ENCODE measurements at regions not wholly inside any gene's neighbourhood (a gene's known extent, or its start where the extent isn't known, plus 50 kb on each side); places are given as distances from the start of the nearest gene placed in this dataset.

DNA sequence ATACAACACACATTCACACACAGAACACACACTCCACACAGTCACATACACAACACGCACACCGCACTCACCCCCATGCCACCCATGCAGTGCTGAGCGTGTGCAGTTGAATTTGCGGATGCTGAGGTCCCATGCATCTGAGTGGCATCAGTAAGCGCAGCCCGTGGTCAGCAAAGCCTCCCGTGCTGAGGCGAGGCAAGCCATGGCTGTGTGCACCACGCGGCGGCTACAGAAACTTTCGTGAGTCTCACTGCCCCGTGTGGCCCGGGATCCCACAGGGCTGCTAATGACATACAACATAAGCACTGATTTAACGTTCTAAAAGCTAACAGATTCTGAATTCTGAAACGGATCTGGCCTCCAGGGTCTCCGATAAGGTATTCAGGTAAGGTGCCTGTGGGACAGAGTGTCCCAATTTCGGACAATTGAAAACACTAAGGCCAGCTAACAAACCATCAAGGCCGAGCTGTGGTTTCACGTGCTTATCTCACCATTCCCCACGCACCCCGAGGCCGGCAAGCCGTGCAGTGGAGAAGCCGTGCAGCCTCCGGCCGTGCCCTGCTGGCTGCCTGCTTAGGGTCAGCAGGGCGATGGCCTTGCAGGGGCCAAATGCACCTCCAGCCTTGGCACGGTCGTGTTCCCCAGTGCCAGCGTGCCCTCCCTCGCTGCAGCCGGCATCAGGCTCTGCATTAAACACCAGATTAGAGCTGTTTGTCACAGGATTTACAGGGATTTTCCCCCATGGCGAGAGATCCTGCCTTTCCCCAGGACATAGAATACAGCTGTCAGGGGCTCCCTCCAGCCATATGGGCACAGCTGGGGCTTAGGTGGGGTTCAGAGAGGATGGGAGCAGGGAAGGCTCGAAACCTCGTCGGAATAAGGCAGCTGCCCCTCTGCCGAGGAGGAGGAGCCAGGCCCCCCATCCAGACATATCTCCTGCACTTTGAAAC is 191.7 kb downstream of the C16orf95 start:
- no peak for DNase-seq (ENCODE audit: low read depth, low spot score)

DNA sequence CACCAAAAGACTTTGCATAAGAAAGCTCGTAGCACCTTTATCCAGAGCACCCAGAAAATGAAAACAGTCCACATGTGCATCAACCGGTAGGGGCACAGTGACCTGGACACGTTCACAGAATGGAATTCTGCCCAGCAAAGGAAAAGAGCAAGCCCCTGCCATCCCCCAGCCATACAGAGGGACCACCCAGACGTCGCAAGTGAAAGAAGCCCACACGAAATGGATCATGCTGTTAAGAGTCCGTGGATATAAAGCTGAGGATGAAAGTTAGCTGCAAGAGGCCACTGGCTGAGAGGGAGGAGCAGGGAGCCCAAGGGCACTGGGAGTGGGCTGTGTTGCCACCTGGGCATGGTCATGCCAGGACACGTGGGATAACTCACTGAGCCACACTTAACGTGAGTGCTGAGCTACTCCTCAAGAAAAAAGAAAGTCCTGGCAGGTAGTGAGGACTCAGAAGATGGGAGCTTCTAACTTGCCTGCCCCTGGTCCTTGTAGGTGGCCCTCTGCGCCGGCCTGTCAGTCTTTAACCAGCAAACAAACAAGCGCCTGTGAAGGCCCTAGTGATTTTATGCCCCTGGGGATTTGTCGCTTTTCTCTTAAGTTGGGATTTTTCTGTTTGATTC is 190.7 kb downstream of the C16orf95 start:
- DNase-seq (ENCODE audit: low read depth, low spot score), result no peak

GRCh38 chr16:87127061-87127765 is 190.0 kb downstream of the C16orf95 start:
- DNase-seq (ENCODE audit: low read depth, low spot score), result peak; percentile 93

DNA sequence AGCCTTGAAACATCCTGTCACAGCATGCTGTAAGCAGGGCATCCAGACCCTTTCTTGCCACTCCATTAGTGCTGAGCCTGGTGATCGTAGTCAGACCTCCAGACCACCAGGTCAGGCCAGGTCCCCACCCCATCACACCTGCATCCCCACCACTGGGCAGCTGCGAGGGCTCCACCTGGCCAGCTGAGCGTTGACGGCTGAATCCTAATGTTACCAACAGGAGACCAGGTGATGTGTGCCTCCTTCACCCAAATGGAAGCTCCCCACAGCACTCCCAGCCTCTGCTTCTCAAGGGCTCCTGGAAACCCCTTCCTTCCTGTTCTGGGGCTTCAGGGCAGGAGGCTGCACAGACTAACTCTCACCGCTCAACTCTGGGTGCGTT is 189.4 kb downstream of the C16orf95 start:
- no peak for DNase-seq (ENCODE audit: low read depth, low spot score)

- peak; percentile 77 for DNase-seq (ENCODE audit: low read depth, low spot score)
Observed at GRCh38 chr16:87129771-87130170, 187.4 kb downstream of the C16orf95 start.

DNA sequence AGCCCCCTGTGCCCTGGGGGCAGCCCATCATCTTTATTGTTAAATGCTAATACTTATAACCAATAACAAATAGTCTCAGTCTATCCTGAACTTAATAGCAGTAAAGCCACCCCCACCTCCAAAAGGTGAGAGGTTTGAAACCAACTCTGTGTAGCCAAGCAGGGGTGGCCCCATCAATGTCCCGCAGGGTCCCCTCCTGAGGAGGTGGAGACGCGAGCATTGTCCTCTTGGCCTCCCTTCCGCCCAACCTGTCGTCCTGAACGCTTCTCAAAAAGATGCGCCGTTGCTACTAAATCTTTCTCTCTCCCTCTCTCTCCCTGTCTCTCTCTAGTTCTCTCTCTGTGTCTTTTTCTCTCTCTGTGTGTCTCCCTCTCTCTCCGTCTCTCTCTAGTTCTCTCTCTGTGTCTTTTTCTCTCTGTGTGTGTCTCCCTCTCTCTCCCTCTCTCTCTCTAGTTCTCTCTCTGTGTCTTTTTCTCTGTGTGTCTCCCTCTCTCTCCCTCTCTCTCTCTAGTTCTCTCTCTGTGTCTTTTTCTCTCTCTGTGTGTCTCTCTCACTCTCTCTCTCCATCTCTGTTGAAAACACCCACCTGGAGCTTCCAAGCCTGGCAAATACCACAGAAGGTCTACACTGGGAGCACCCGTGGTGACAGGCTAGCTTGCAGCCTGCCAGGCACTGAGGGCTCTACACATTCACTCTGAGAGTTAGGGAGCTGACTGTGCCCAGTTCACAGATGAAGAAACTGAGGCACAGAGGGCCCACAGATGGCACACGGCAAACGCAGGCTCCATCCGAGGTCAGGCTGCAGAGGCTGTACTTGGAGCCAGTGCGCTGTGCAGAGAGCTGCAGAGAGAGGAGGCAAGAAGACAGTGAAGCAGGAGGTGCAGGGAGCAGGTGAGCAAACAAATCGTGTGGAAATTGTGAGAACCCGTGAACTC is 185.9 kb downstream of the C16orf95 start:
- no peak for DNase-seq (ENCODE audit: low read depth, low spot score)

DNA sequence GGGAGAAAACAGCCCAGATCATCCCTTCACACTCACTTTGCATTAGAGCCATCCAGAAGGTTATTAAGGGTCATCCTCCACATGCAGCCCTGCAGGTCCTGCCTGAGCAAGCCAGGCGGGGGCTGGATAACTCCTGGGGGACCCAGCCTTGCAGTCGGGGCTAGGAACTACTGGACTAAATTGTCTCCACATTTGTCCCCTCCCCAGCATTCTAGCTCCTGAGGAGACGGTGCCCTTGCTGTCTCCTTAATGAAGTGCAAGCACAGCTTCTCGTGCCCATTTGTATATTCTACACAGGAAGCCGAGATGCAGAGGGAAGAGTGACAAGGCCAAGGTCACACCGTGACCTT is 185.2 kb downstream of the C16orf95 start:
- no peak for DNase-seq (ENCODE audit: low read depth, low spot score)

- peak; percentile 96 for DNase-seq (ENCODE audit: low read depth, low spot score)
Observed at GRCh38 chr16:87132361-87133014, 184.7 kb downstream of the C16orf95 start.

DNA sequence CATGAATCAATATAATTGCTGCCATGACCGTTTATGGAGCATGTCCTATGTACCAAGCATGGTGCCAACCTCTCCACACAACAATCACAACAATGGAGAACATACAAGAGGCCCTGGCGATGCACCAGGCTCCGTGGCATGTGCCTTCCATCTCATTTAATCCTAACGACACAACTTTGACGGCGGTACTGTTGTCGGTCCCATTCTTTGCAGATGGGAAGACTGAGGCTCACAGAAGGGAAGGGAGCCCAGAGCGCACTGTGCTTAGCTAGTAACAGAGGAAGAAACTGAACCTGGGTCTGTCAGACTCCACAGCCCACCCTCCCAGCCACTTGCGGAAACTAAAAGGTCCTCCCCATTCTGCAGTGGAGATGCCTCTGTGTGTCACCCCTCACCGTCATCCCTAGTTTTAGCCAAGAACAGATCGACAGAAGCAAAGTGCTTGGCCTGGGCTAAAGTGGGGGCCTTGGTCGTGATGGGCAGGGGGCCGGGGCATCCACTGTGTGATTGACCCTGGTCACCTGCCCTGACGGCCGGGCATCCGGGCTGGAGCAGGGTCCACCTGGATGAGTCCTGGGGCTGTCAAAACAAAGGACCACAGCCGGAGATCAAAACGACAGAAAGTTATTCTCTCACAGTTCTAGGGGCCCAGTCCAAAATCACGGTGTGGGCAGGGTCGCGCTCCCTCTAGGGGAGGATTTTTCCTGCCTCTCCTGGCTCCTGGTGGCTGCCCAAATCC is 183.9 kb downstream of the C16orf95 start:
- DNase-seq (ENCODE audit: low read depth, low spot score), result no peak

GRCh38 chr16:87133966-87134627 is 183.1 kb downstream of the C16orf95 start:
- no peak for DNase-seq (ENCODE audit: low read depth, low spot score)

- no peak for DNase-seq (ENCODE audit: low read depth, low spot score)
Observed at GRCh38 chr16:87134628-87134995, 182.6 kb downstream of the C16orf95 start.

DNA sequence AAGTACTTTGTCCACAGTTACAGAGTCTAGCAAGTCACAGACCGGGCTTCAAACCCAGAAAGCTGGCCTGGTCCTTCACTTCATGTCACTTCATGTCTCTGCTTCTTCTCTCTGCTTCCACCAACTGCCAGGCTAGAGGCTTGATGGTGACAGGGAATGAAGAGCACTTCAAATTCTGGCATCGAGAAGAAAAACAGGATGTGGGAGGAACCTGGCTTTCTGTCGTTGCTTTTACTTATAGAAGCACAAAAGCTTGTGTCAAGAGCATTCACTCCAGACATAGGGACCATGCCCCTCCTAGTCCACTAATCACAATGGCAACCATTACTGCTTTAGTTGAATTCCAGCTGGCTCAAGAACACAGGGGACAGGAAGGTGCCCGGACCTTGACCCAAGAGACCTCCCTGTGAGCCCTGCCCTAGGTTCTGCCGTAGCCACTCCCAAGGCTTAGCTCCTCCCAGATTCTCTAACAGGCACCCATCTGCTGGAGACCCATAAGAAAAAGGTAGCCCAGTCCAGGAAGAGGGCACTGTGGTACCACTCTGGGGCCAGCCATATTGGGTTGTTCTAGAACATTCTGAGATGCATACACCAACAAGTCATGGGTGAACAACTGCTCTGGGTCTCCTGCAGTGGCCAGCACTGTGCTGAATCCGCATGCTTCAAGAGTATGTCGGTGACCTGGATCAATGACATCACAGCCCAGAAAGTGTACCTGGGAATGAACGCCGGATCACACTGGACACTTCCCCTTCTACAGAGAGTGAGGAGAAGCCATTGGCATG is 181.8 kb downstream of the C16orf95 start:
- no peak for DNase-seq (ENCODE audit: low read depth, low spot score)

GRCh38 chr16:87138316-87138715 is 178.9 kb downstream of the C16orf95 start:
- no peak for DNase-seq (ENCODE audit: low read depth, low spot score)

DNA sequence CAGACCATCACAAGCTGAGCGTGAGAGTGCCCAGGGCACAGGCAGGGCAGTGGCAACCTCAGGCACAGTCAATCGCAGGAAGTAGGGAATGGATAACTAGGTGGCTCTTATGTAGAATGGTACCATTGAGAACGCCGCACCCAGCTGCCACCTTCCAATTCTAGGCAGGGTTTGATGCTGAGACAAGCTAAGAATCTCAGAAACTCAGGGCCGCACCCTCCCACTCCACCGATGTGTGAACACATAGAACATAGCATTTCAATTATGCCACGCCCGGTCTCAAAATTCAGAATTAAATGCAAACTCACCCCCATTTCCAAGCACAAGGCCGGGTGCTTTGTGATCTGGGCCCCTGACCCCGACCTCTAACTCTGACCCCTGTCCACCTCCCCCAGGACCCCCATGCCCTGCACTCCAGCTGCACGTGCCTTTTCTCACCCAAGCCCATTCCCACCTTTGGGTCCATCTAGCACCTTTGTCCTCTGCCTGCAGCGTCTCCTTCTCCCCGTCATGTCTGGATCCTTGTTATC is 178.4 kb downstream of the C16orf95 start:
- DNase-seq (ENCODE audit: low read depth, low spot score), result no peak

DNA sequence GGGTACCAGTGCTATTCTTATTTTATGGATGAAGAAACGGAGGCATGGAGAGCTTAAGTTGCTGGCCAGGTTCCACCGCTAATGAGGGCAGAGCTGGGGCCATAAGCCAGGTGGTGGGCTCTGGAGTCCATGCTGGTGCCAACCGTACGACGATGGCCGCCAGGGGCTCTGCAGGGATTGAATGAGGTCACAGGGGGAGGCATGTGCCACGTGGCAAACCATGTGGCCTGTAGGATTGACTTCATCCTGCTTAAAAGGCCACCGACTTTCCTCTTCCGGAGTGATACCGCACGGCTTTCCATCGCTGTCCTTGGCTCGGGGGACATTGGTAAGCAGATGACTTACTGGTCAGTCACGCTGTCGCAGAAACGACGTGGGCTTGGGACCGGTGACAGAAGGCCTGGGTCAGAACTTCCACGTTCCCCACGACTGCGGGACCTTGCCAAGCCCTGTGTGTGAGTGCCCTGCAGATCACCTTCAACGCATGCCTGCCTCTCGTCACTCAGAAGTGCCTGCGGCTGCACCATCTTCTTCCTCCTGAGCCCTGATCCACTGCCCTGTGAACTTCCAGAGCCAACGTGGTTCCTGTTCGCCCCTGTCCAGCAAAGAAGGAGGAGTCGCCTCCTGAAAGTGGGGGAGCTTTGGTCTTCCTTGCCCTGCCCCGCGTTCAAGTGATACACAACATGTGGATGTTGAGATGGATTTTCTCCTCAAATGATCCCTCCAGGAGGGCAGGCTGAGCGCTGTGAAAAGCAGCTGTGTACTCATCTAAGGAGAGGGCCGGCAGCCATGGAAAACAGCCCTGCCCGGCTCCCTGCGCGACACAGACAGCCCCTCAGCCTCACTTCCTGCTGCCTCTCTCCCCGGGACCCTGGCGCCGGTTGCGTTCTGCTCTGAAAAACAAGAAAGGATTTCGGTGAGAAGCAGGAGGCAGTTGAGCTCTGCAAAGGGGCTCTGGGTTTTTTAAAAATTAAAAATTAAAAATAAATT is 176.7 kb downstream of the C16orf95 start:
- peak; percentile 75 for DNase-seq (ENCODE audit: low read depth, low spot score)

DNA sequence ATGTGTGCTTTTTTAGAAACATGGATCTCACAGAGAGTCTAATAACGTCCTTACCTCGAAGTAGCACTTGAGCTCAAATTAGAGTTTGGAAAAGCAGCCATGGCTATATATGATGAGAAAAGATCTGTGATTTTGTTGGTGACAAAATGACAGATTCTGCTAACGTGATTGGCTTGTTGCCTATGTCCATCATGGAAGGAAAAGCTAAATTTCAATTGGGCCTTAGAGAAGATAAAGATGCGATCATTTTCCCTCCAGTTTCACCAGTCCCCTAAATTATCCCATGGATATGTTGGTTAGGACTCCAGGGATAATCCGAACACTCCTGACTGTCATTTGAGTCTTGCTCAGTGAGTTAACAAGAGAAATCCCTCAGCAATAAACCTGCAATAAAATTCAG is 175.8 kb downstream of the C16orf95 start:
- no peak for DNase-seq (ENCODE audit: low read depth, low spot score)

GRCh38 chr16:87143661-87144121 is 173.5 kb downstream of the C16orf95 start:
- DNase-seq (ENCODE audit: low read depth, low spot score), result no peak
